ENCODE measurements at regions not wholly inside any gene's neighbourhood (a gene's known extent, or its start where the extent isn't known, plus 50 kb on each side); places are given as distances from the start of the nearest gene placed in this dataset.

GRCh38 chr18:27627927-27628326 lies 442.8 kb upstream of the CHST9 start:
- Histone ChIP-seq H3K9me3 (no peaks in the 10 kb centered on the region), H3K36me3 (no peaks in the 10 kb centered on the region), H3K4me3 (no peak overlapping the region), H3K27me3 (no peaks in the 10 kb centered on the region), H3K4me1 (no peaks in the 10 kb centered on the region), H3K27ac (replicated peaks in 1 of 4) (no peak overlapping the region)
- TF ChIP-seq CTCF (IDR thresholded peaks at IDR 0.05), result no peak
- TF ChIP-seq EP300 (IDR thresholded peaks at IDR 0.05), result no peak
- TF ChIP-seq POLR2A (IDR thresholded peaks at IDR 0.05; ENCODE audit: low read depth), result no peak
- no peak for TF ChIP-seq POLR2AphosphoS5 (IDR thresholded peaks at IDR 0.05)
- DNase-seq (ENCODE audit: extremely low spot score), result no peak
- intact Hi-C loops (cut with DNase I), result no loop called here
- 75% methylated on average over 4 of the region's 4 CpGs for WGBS

- Histone ChIP-seq H3K27me3 (no peaks in the 10 kb centered on the region), H3K36me3 (no peaks in the 10 kb centered on the region), H3K4me1 (peaks cover 0 to 4% (median 0%) of the 10 kb centered on the region in 4 donors), H3K4me3 (no peak overlapping the region), H3K9me3 (no peaks in the 10 kb centered on the region), H3K27ac (replicated peaks in 1 of 4) (no peak overlapping the region)
- no peak for DNase-seq (ENCODE audit: extremely low spot score)
- 68% methylated on average over 2 of the region's 2 CpGs for WGBS
- TF ChIP-seq CTCF (IDR thresholded peaks at IDR 0.05), result no peak
- no peak for TF ChIP-seq EP300 (IDR thresholded peaks at IDR 0.05)
- TF ChIP-seq POLR2AphosphoS5 (IDR thresholded peaks at IDR 0.05), result no peak
- TF ChIP-seq POLR2A (IDR thresholded peaks at IDR 0.05; ENCODE audit: low read depth), result no peak
- intact Hi-C loops (cut with DNase I), result no loop called here
These were observed 436.3 kb upstream of the CHST9 start for GRCh38 chr18:27621236-27621890.

- Histone ChIP-seq H3K27ac (replicated peaks in 1 of 4) (no peak overlapping the region), H3K9me3 (no peaks in the 10 kb centered on the region), H3K36me3 (no peaks in the 10 kb centered on the region), H3K4me1 (peaks cover 0 to 4% (median 0%) of the 10 kb centered on the region in 4 donors), H3K4me3 (no peak overlapping the region), H3K27me3 (no peaks in the 10 kb centered on the region)
- DNase-seq (ENCODE audit: extremely low spot score), result no peak
- TF ChIP-seq CTCF (IDR thresholded peaks at IDR 0.05), result no peak
- no peak for TF ChIP-seq POLR2AphosphoS5 (IDR thresholded peaks at IDR 0.05)
- no peak for TF ChIP-seq POLR2A (IDR thresholded peaks at IDR 0.05; ENCODE audit: low read depth)
- no peak for TF ChIP-seq EP300 (IDR thresholded peaks at IDR 0.05)
- 96% methylated on average over 4 of the region's 4 CpGs for WGBS
- intact Hi-C loops (cut with DNase I), result no loop called here
These were observed 434.8 kb upstream of the CHST9 start for GRCh38 chr18:27619906-27620305.

GRCh38 chr18:27619090-27619772 lies 434.1 kb upstream of the CHST9 start:
- intact Hi-C loops (cut with DNase I), result no loop called here

More at GRCh38 chr18:27619090-27619772, 434.1 kb upstream of the CHST9 start:
- no peak for DNase-seq (ENCODE audit: extremely low spot score)
- 72% methylated on average over 6 of the region's 6 CpGs for WGBS
- H3K4me1 ChIP-seq, result peaks cover 0 to 4% (median 0%) of the 10 kb centered on the region in 4 donors
- no peaks in the 10 kb centered on the region for H3K36me3 ChIP-seq
- TF ChIP-seq POLR2A (IDR thresholded peaks at IDR 0.05; ENCODE audit: low read depth), result no peak
- no peak for TF ChIP-seq EP300 (IDR thresholded peaks at IDR 0.05)
- no peak for TF ChIP-seq POLR2AphosphoS5 (IDR thresholded peaks at IDR 0.05)
- no peak for TF ChIP-seq CTCF (IDR thresholded peaks at IDR 0.05)
- H3K9me3 ChIP-seq, result no peaks in the 10 kb centered on the region
- no peaks in the 10 kb centered on the region for H3K27me3 ChIP-seq
- no peak overlapping the region for H3K4me3 ChIP-seq
- no peak overlapping the region for H3K27ac ChIP-seq (replicated peaks in 1 of 4)

Measured in esophagus muscularis mucosa (tissue), 4 donors.